Cardiac septum (tissue), 1 donor: ENCODE measurements at regions not wholly inside any gene's neighbourhood (a gene's known extent, or its start where the extent isn't known, plus 50 kb on each side); places are given as distances from the start of the nearest gene placed in this dataset.
"Not testable (repeated sequence)": the region's sequence is repeated elsewhere in the genome, so short reads cannot be mapped to it uniquely, and the experiment has no call there.

Experiments
- DNase-seq: peaks from one replicate; pipeline ENCODE4 v3.0.0-alpha.2; 2020; ENCODE audit warnings: low spot score
- intact Hi-C: fragments of 100-400 bp; cut with DNase I; formaldehyde crosslinking; loops from one replicate; pipeline ENCODE4 v1.14.0; 2022
- donor health status: DM: no; HTN: no; CAD: no.

- intact Hi-C loops: no loop called here
- no peak for DNase-seq
These were observed 2002.2 kb upstream of the ACO1 start for GRCh38 chr9:30382271-30382670.

GRCh38 chr9:30410273-30410672 is 1974.2 kb upstream of the ACO1 start:
- no peak for DNase-seq
- intact Hi-C loops: no loop called here

- DNase-seq: no peak
- intact Hi-C loops: no loop called here
These were observed 1972.9 kb upstream of the ACO1 start for GRCh38 chr9:30411571-30411970.

GRCh38 chr9:30459156-30459555 is 1925.3 kb upstream of the ACO1 start:
- DNase-seq: no peak
- intact Hi-C loops: no loop called here

- intact Hi-C loops: no loop called here
These were observed 1907.6 kb upstream of the ACO1 start for GRCh38 chr9:30476826-30477225.

GRCh38 chr9:30478684-30479083 is 1905.8 kb upstream of the ACO1 start:
- intact Hi-C loops: no loop called here
- no peak for DNase-seq

More at GRCh38 chr9:30476826-30477225, 1907.6 kb upstream of the ACO1 start:
- no peak for DNase-seq

- DNase-seq: no peak
- intact Hi-C loops: no loop called here
These were observed 1901.9 kb upstream of the ACO1 start for GRCh38 chr9:30482499-30482898.

GRCh38 chr9:30484690-30485089 is 1899.8 kb upstream of the ACO1 start:
- DNase-seq: no peak
- intact Hi-C loops: no loop called here

GRCh38 chr9:30504502-30504905 is 1879.9 kb upstream of the ACO1 start:
- DNase-seq: no peak
- intact Hi-C loops: no loop called here

- DNase-seq: no peak
- intact Hi-C loops: no loop called here
These were observed 1879.1 kb upstream of the ACO1 start for GRCh38 chr9:30505311-30505710.

GRCh38 chr9:30506749-30507148 is 1877.7 kb upstream of the ACO1 start:
- intact Hi-C loops: no loop called here
- no peak for DNase-seq

GRCh38 chr9:30507166-30507565 is 1877.3 kb upstream of the ACO1 start:
- intact Hi-C loops: no loop called here
- DNase-seq: no peak

GRCh38 chr9:30511666-30512065 is 1872.8 kb upstream of the ACO1 start:
- DNase-seq: no peak
- intact Hi-C loops: no loop called here

GRCh38 chr9:30519166-30519565 is 1865.3 kb upstream of the ACO1 start:
- intact Hi-C loops: no loop called here
- no peak for DNase-seq

- intact Hi-C loops: no loop called here
These were observed 1864.7 kb upstream of the ACO1 start for GRCh38 chr9:30519756-30520155.

GRCh38 chr9:30522061-30522460 is 1862.4 kb upstream of the ACO1 start:
- DNase-seq: no peak
- intact Hi-C loops: no loop called here

More at GRCh38 chr9:30519756-30520155, 1864.7 kb upstream of the ACO1 start:
- DNase-seq: no peak

GRCh38 chr9:30522486-30522885 is 1862.0 kb upstream of the ACO1 start:
- intact Hi-C loops: no loop called here
- DNase-seq: no peak

- no peak for DNase-seq
- intact Hi-C loops: no loop called here
These were observed 1860.1 kb upstream of the ACO1 start for GRCh38 chr9:30524311-30524710.

GRCh38 chr9:30534455-30534854 is 1850.0 kb upstream of the ACO1 start:
- no peak for DNase-seq

GRCh38 chr9:30534896-30535295 is 1849.5 kb upstream of the ACO1 start:
- intact Hi-C loops: no loop called here
- DNase-seq: no peak

More at GRCh38 chr9:30534455-30534854, 1850.0 kb upstream of the ACO1 start:
- intact Hi-C loops: no loop called here

GRCh38 chr9:30536494-30536893 is 1847.9 kb upstream of the ACO1 start:
- no peak for DNase-seq
- intact Hi-C loops: no loop called here

- intact Hi-C loops: not testable (repeated sequence)
These were observed 1844.7 kb upstream of the ACO1 start for GRCh38 chr9:30539696-30540095.

More at GRCh38 chr9:30539696-30540095, 1844.7 kb upstream of the ACO1 start:
- DNase-seq: not testable (repeated sequence)
